OCI-LY3 (cell line): ENCODE measurements at regions not wholly inside any gene's neighbourhood (a gene's known extent, or its start where the extent isn't known, plus 50 kb on each side); places are given as distances from the start of the nearest gene placed in this dataset.

Experiments
- EZH2phosphoT487 ChIP-seq: fragments of 200-600 bp; shearing (Covaris generic); IDR thresholded peaks from 2 replicates; pipeline ENCODE4 v1.6.1; 2018; ENCODE audit warnings: antibody characterized with exemption, mixed run types, low read depth
- TF ChIP-seq, protein P1 (sequence below): fragments of 200-600, 300-600 bp; sonication (generic); IDR thresholded peaks from 2 replicates; pipeline ENCODE4 v1.5.1; 2014; ENCODE audit warnings: antibody characterized with exemption, low read length, low read depth

DNA sequence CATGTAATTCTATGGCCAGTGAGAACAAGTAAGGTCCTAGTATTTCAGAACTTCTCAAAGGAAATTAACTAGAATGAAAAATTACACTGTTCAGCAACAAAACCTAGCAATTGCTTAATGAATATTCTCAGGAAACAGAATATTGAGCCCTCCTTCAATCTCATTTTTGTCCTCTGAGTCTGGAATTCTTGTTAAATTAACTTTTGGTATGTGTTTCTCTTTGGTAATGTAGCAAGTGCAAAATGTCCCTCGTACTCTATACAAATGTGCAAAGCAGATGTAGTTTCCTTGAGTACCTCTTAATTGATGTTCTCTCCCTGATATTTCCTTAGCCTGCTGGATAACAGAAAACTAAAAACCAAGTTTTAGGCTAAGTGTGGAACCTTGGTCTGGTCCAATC lies 190.8 kb upstream of the CNOT2 start:
- TF ChIP-seq, protein P1, sequence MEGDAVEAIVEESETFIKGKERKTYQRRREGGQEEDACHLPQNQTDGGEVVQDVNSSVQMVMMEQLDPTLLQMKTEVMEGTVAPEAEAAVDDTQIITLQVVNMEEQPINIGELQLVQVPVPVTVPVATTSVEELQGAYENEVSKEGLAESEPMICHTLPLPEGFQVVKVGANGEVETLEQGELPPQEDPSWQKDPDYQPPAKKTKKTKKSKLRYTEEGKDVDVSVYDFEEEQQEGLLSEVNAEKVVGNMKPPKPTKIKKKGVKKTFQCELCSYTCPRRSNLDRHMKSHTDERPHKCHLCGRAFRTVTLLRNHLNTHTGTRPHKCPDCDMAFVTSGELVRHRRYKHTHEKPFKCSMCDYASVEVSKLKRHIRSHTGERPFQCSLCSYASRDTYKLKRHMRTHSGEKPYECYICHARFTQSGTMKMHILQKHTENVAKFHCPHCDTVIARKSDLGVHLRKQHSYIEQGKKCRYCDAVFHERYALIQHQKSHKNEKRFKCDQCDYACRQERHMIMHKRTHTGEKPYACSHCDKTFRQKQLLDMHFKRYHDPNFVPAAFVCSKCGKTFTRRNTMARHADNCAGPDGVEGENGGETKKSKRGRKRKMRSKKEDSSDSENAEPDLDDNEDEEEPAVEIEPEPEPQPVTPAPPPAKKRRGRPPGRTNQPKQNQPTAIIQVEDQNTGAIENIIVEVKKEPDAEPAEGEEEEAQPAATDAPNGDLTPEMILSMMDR, result no peak
- TF ChIP-seq EZH2phosphoT487, result no peak
